ENCODE measurements at regions not wholly inside any gene's neighbourhood (a gene's known extent, or its start where the extent isn't known, plus 50 kb on each side); places are given as distances from the start of the nearest gene placed in this dataset.
"Not testable (repeated sequence)": the region's sequence is repeated elsewhere in the genome, so short reads cannot be mapped to it uniquely, and the experiment has no call there.

GRCh38 chr2:192413812-192414681 is 219.3 kb upstream of the TMEFF2 start:
- Mint-ChIP-seq H3K9me3 (ENCODE audit: low read depth) (no peaks in the 10 kb centered on the region), H3K27me3 (no peaks in the 10 kb centered on the region), H3K36me3 (no peaks in the 10 kb centered on the region), H3K27ac (no peak overlapping the region), H3K4me3 (no peak overlapping the region), H3K4me1 (ENCODE audit: low read depth) (no peaks in the 10 kb centered on the region)

GRCh38 chr2:192412866-192413265 is 218.1 kb upstream of the TMEFF2 start:
- not testable (repeated sequence) for H3K4me1 Mint-ChIP-seq (ENCODE audit: low read depth); H3K9me3 Mint-ChIP-seq (ENCODE audit: low read depth); H3K27me3 Mint-ChIP-seq; H3K27ac Mint-ChIP-seq; H3K36me3 Mint-ChIP-seq; H3K4me3 Mint-ChIP-seq

- no peaks in the 10 kb centered on the region for H3K4me1 Mint-ChIP-seq (ENCODE audit: low read depth)
- no peak overlapping the region for H3K27ac Mint-ChIP-seq
- no peaks in the 10 kb centered on the region for H3K27me3 Mint-ChIP-seq
- no peak overlapping the region for H3K4me3 Mint-ChIP-seq
- no peaks in the 10 kb centered on the region for H3K9me3 Mint-ChIP-seq (ENCODE audit: low read depth)
- no peaks in the 10 kb centered on the region for H3K36me3 Mint-ChIP-seq
Observed at GRCh38 chr2:192412394-192412793, 217.7 kb upstream of the TMEFF2 start.

- H3K9me3 Mint-ChIP-seq (ENCODE audit: low read depth), result no peaks in the 10 kb centered on the region
- H3K27me3 Mint-ChIP-seq, result no peaks in the 10 kb centered on the region
- no peak overlapping the region for H3K4me3 Mint-ChIP-seq
- no peak overlapping the region for H3K27ac Mint-ChIP-seq
- H3K4me1 Mint-ChIP-seq (ENCODE audit: low read depth), result no peaks in the 10 kb centered on the region
- H3K36me3 Mint-ChIP-seq, result no peaks in the 10 kb centered on the region
Observed at GRCh38 chr2:192411755-192412154, 217.0 kb upstream of the TMEFF2 start.

GRCh38 chr2:192410319-192410718 is 215.6 kb upstream of the TMEFF2 start:
- Mint-ChIP-seq H3K36me3 (no peaks in the 10 kb centered on the region), H3K4me1 (ENCODE audit: low read depth) (no peaks in the 10 kb centered on the region), H3K27me3 (no peaks in the 10 kb centered on the region), H3K4me3 (no peak overlapping the region), H3K9me3 (ENCODE audit: low read depth) (no peaks in the 10 kb centered on the region), H3K27ac (no peak overlapping the region)

- H3K9me3 Mint-ChIP-seq (ENCODE audit: low read depth), result no peaks in the 10 kb centered on the region
- H3K36me3 Mint-ChIP-seq, result no peaks in the 10 kb centered on the region
- no peaks in the 10 kb centered on the region for H3K4me1 Mint-ChIP-seq (ENCODE audit: low read depth)
- H3K4me3 Mint-ChIP-seq, result no peak overlapping the region
- H3K27me3 Mint-ChIP-seq, result no peaks in the 10 kb centered on the region
- H3K27ac Mint-ChIP-seq, result no peak overlapping the region
Observed at GRCh38 chr2:192407692-192408091, 213.0 kb upstream of the TMEFF2 start.

GRCh38 chr2:192398236-192398635 is 203.5 kb upstream of the TMEFF2 start:
- no peak overlapping the region for H3K27ac Mint-ChIP-seq
- H3K36me3 Mint-ChIP-seq, result no peaks in the 10 kb centered on the region
- H3K4me3 Mint-ChIP-seq, result no peak overlapping the region

GRCh38 chr2:192394605-192395004 is 199.9 kb upstream of the TMEFF2 start:
- H3K4me3 Mint-ChIP-seq, result no peak overlapping the region
- no peaks in the 10 kb centered on the region for H3K27me3 Mint-ChIP-seq
- H3K4me1 Mint-ChIP-seq (ENCODE audit: low read depth), result no peaks in the 10 kb centered on the region
- H3K27ac Mint-ChIP-seq, result no peak overlapping the region
- no peaks in the 10 kb centered on the region for H3K36me3 Mint-ChIP-seq
- peaks cover 6% of the 10 kb centered on the region for H3K9me3 Mint-ChIP-seq (ENCODE audit: low read depth)

More at GRCh38 chr2:192398236-192398635, 203.5 kb upstream of the TMEFF2 start:
- Mint-ChIP-seq H3K4me1 (ENCODE audit: low read depth) (no peaks in the 10 kb centered on the region), H3K9me3 (ENCODE audit: low read depth) (peaks cover 6% of the 10 kb centered on the region), H3K27me3 (no peaks in the 10 kb centered on the region)

- H3K27me3 Mint-ChIP-seq, result no peaks in the 10 kb centered on the region
- no peaks in the 10 kb centered on the region for H3K36me3 Mint-ChIP-seq
- no peak overlapping the region for H3K27ac Mint-ChIP-seq
- H3K4me3 Mint-ChIP-seq, result no peak overlapping the region
- peaks cover 7% of the 10 kb centered on the region for H3K9me3 Mint-ChIP-seq (ENCODE audit: low read depth)
- H3K4me1 Mint-ChIP-seq (ENCODE audit: low read depth), result no peaks in the 10 kb centered on the region
Observed at GRCh38 chr2:192391041-192391440, 196.3 kb upstream of the TMEFF2 start.

- no peak overlapping the region for H3K4me3 Mint-ChIP-seq
Observed at GRCh38 chr2:192390401-192390800, 195.7 kb upstream of the TMEFF2 start.

GRCh38 chr2:192384191-192384590 is 189.5 kb upstream of the TMEFF2 start:
- H3K9me3 Mint-ChIP-seq (ENCODE audit: low read depth); H3K27me3 Mint-ChIP-seq; H3K4me1 Mint-ChIP-seq (ENCODE audit: low read depth); H3K4me3 Mint-ChIP-seq; H3K27ac Mint-ChIP-seq; H3K36me3 Mint-ChIP-seq: not testable (repeated sequence)

More at GRCh38 chr2:192390401-192390800, 195.7 kb upstream of the TMEFF2 start:
- H3K4me1 Mint-ChIP-seq (ENCODE audit: low read depth), result no peaks in the 10 kb centered on the region
- no peak overlapping the region for H3K27ac Mint-ChIP-seq
- peaks cover 7% of the 10 kb centered on the region for H3K9me3 Mint-ChIP-seq (ENCODE audit: low read depth)
- no peaks in the 10 kb centered on the region for H3K27me3 Mint-ChIP-seq
- no peaks in the 10 kb centered on the region for H3K36me3 Mint-ChIP-seq

GRCh38 chr2:192381082-192381481 is 186.3 kb upstream of the TMEFF2 start:
- Mint-ChIP-seq H3K4me1 (ENCODE audit: low read depth) (no peaks in the 10 kb centered on the region), H3K27me3 (no peaks in the 10 kb centered on the region), H3K36me3 (no peaks in the 10 kb centered on the region), H3K27ac (no peak overlapping the region), H3K9me3 (ENCODE audit: low read depth) (no peaks in the 10 kb centered on the region), H3K4me3 (no peak overlapping the region)

- H3K27me3 Mint-ChIP-seq, result no peaks in the 10 kb centered on the region
- no peaks in the 10 kb centered on the region for H3K9me3 Mint-ChIP-seq (ENCODE audit: low read depth)
- no peak overlapping the region for H3K27ac Mint-ChIP-seq
- H3K4me1 Mint-ChIP-seq (ENCODE audit: low read depth), result no peaks in the 10 kb centered on the region
- H3K36me3 Mint-ChIP-seq, result no peaks in the 10 kb centered on the region
- H3K4me3 Mint-ChIP-seq, result no peak overlapping the region
Observed at GRCh38 chr2:192379736-192380135, 185.0 kb upstream of the TMEFF2 start.

GRCh38 chr2:192377173-192377572 is 182.4 kb upstream of the TMEFF2 start:
- no peaks in the 10 kb centered on the region for H3K4me1 Mint-ChIP-seq (ENCODE audit: low read depth)
- H3K36me3 Mint-ChIP-seq, result no peaks in the 10 kb centered on the region
- H3K4me3 Mint-ChIP-seq, result no peak overlapping the region
- H3K27ac Mint-ChIP-seq, result no peak overlapping the region
- no peaks in the 10 kb centered on the region for H3K9me3 Mint-ChIP-seq (ENCODE audit: low read depth)
- no peaks in the 10 kb centered on the region for H3K27me3 Mint-ChIP-seq

GRCh38 chr2:192373754-192374153 is 179.0 kb upstream of the TMEFF2 start:
- no peak overlapping the region for H3K27ac Mint-ChIP-seq
- no peak overlapping the region for H3K4me3 Mint-ChIP-seq
- no peaks in the 10 kb centered on the region for H3K27me3 Mint-ChIP-seq
- H3K4me1 Mint-ChIP-seq (ENCODE audit: low read depth), result no peaks in the 10 kb centered on the region
- H3K36me3 Mint-ChIP-seq, result no peaks in the 10 kb centered on the region
- H3K9me3 Mint-ChIP-seq (ENCODE audit: low read depth), result no peaks in the 10 kb centered on the region

- Mint-ChIP-seq H3K9me3 (ENCODE audit: low read depth) (no peaks in the 10 kb centered on the region), H3K27ac (no peak overlapping the region), H3K4me1 (ENCODE audit: low read depth) (no peaks in the 10 kb centered on the region), H3K4me3 (no peak overlapping the region), H3K36me3 (no peaks in the 10 kb centered on the region), H3K27me3 (no peaks in the 10 kb centered on the region)
Observed at GRCh38 chr2:192373221-192373620, 178.5 kb upstream of the TMEFF2 start.

Measured in activated naive CD8-positive, alpha-beta T cell (primary cell).